OCI-LY1 (cell line): ENCODE measurements at regions not wholly inside any gene's neighbourhood (a gene's known extent, or its start where the extent isn't known, plus 50 kb on each side); places are given as distances from the start of the nearest gene placed in this dataset.

Experiments
- H2AFZ ChIP-seq: fragments of 200-600 bp; sonication (generic), shearing (Covaris generic); 2 replicates; pipeline ENCODE4 v1.6.0; 2014; ENCODE audit warnings: antibody characterized with exemption, mild to moderate bottlenecking, low read length
- H3F3A ChIP-seq: fragments of 200-600 bp; sonication (generic), shearing (Covaris generic); 2 replicates; pipeline ENCODE4 v1.6.0; 2014; ENCODE audit warnings: mild to moderate bottlenecking, antibody characterized with exemption, low read length, moderate library complexity; ENCODE audit not compliant: insufficient read depth
- H3K27ac ChIP-seq: fragments of 200-600 bp; sonication (generic); 2 replicates; pipeline ENCODE4 v1.5.1; 2014; ENCODE audit warnings: low read length, mixed run types, mild to moderate bottlenecking, low read depth; ENCODE audit not compliant: poor library complexity, severe bottlenecking
- H3K27me3 ChIP-seq: fragments of 200-600 bp; sonication (generic); 2 replicates; pipeline ENCODE4 v1.6.0; 2014; ENCODE audit warnings: antibody characterized with exemption, mild to moderate bottlenecking, low read length, moderate library complexity; ENCODE audit not compliant: insufficient read depth
- H3K36me3 ChIP-seq: fragments of 200-600 bp; sonication (generic); 2 replicates; pipeline ENCODE4 v1.6.1; 2014; ENCODE audit warnings: mild to moderate bottlenecking, antibody characterized with exemption, low read length, moderate library complexity, mixed read lengths; ENCODE audit not compliant: insufficient read depth
- H3K4me1 ChIP-seq: fragments of 200-600 bp; sonication (generic); 2 replicates; pipeline ENCODE4 v1.5.1; 2014; ENCODE audit warnings: mild to moderate bottlenecking, low read length, moderate library complexity; ENCODE audit not compliant: insufficient read depth, severe bottlenecking
- H3K4me2 ChIP-seq: fragments of 200-600 bp; sonication (generic), shearing (Covaris generic); 2 replicates; pipeline ENCODE4 v1.6.1; 2014; ENCODE audit warnings: low read length
- H3K4me3 ChIP-seq: fragments of 200-600 bp; sonication (generic); 2 replicates; pipeline ENCODE4 v1.5.1; 2014; ENCODE audit warnings: low read length, low read depth, mild to moderate bottlenecking, mixed read lengths; ENCODE audit not compliant: poor library complexity, severe bottlenecking
- H3K79me2 ChIP-seq: fragments of 200-600 bp; shearing (Covaris generic); 2 replicates; pipeline ENCODE4 v1.6.1; 2016; ENCODE audit warnings: mixed run types, low read length, mixed read lengths; ENCODE audit not compliant: insufficient read depth
- H3K9ac ChIP-seq: fragments of 200-600 bp; sonication (generic), shearing (Covaris generic); 2 replicates; pipeline ENCODE4 v1.6.1; 2014; ENCODE audit warnings: mild to moderate bottlenecking, low read length, mixed read lengths
- H3K9me2 ChIP-seq: fragments of 200-600 bp; sonication (generic), shearing (Covaris generic); 2 replicates; pipeline ENCODE4 v1.6.1; 2014; ENCODE audit warnings: low read depth, mild to moderate bottlenecking, low read length, mixed read lengths
- H3K9me3 ChIP-seq: fragments of 200-600 bp; shearing (Covaris generic); 2 replicates; pipeline ENCODE4 v1.6.1; 2014; ENCODE audit warnings: low read length, mixed read lengths
- H4K20me1 ChIP-seq: fragments of 200-600 bp; sonication (generic), shearing (Covaris generic); 2 replicates; pipeline ENCODE4 v1.6.0; 2016; ENCODE audit warnings: mild to moderate bottlenecking, low read length; ENCODE audit not compliant: insufficient read depth
- EZH2 ChIP-seq: fragments of 200-600 bp; sonication (generic), shearing (Covaris generic); IDR thresholded peaks from 2 replicates; pipeline ENCODE4 v1.8.0; 2017; ENCODE audit warnings: borderline replicate concordance, mixed run types, mild to moderate bottlenecking, antibody characterized with exemption, low read length, moderate library complexity, mixed read lengths
- TF ChIP-seq, protein P1 (sequence below): fragments of 200-600 bp; sonication (generic), shearing (Covaris generic); IDR thresholded peaks from 2 replicates; pipeline ENCODE4 v1.5.1; 2017; ENCODE audit warnings: mild to moderate bottlenecking, antibody characterized with exemption, low read length, moderate library complexity, mixed read lengths

DNA sequence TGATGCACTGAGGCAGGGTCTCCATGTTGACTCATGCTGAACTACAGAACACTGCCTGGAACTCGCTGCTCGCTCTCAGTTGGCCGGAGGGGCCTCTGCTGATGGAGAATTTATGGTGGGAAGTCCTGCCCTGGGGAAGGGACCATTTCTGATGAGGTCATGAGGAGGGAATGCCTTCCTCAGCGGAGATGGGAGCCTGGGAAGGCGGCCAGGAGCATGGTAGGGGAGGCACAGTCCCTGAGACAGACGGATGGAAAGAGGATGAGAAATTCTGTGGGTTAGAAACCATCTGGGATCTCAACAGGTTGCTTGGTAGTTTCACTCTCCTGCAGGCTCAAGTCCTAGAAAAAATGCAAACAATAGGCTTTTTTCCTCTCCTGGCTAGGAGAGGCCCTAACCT, 56.8 kb upstream of the TPM1 start:
- Histone ChIP-seq H2AFZ (no peak overlapping the region), H3K4me3 (no peak overlapping the region), H3K9me3 (no peaks in the 10 kb centered on the region), H3K4me2 (no peak overlapping the region), H3K79me2 (no peaks in the 10 kb centered on the region), H4K20me1 (no peaks in the 10 kb centered on the region), H3K9me2 (no peaks in the 10 kb centered on the region), H3K27ac (no peak overlapping the region), H3K4me1 (no peaks in the 10 kb centered on the region), H3K36me3 (no peaks in the 10 kb centered on the region), H3K9ac (no peak overlapping the region), H3F3A (no peaks in the 10 kb centered on the region), H3K27me3 (no peaks in the 10 kb centered on the region)
- TF ChIP-seq EZH2, result no peak
- TF ChIP-seq, protein P1, sequence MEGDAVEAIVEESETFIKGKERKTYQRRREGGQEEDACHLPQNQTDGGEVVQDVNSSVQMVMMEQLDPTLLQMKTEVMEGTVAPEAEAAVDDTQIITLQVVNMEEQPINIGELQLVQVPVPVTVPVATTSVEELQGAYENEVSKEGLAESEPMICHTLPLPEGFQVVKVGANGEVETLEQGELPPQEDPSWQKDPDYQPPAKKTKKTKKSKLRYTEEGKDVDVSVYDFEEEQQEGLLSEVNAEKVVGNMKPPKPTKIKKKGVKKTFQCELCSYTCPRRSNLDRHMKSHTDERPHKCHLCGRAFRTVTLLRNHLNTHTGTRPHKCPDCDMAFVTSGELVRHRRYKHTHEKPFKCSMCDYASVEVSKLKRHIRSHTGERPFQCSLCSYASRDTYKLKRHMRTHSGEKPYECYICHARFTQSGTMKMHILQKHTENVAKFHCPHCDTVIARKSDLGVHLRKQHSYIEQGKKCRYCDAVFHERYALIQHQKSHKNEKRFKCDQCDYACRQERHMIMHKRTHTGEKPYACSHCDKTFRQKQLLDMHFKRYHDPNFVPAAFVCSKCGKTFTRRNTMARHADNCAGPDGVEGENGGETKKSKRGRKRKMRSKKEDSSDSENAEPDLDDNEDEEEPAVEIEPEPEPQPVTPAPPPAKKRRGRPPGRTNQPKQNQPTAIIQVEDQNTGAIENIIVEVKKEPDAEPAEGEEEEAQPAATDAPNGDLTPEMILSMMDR, result no peak

DNA sequence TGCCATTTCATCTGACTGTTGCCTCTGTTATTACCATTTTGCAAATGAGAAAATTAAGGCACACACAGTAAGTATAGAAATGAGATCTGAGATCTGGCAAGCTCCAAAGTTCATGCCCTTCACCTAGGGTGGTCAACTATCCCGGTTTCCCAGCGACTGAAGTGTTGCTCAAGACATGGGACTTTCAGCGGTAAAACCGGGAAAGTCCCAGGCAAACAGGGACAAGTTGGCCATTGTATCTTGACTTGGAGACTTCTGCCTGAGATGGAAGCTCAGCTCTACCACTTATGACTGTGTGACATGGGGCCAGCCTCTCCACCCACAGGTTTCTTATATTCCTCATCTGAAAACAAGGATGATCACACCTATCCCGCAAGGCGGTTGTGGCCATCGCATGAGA, 55.6 kb upstream of the TPM1 start:
- no peak overlapping the region for H3K4me2 ChIP-seq
- no peaks in the 10 kb centered on the region for H3K4me1 ChIP-seq
- no peaks in the 10 kb centered on the region for H3K9me3 ChIP-seq
- H3K36me3 ChIP-seq, result no peaks in the 10 kb centered on the region
- H4K20me1 ChIP-seq, result no peaks in the 10 kb centered on the region
- no peaks in the 10 kb centered on the region for H3K79me2 ChIP-seq
- no peak for TF ChIP-seq EZH2
- TF ChIP-seq, protein P1, result no peak
- H2AFZ ChIP-seq, result no peak overlapping the region
- no peaks in the 10 kb centered on the region for H3F3A ChIP-seq
- no peaks in the 10 kb centered on the region for H3K9me2 ChIP-seq
- H3K9ac ChIP-seq, result no peak overlapping the region
- no peaks in the 10 kb centered on the region for H3K27me3 ChIP-seq
- no peak overlapping the region for H3K4me3 ChIP-seq
- no peak overlapping the region for H3K27ac ChIP-seq

DNA sequence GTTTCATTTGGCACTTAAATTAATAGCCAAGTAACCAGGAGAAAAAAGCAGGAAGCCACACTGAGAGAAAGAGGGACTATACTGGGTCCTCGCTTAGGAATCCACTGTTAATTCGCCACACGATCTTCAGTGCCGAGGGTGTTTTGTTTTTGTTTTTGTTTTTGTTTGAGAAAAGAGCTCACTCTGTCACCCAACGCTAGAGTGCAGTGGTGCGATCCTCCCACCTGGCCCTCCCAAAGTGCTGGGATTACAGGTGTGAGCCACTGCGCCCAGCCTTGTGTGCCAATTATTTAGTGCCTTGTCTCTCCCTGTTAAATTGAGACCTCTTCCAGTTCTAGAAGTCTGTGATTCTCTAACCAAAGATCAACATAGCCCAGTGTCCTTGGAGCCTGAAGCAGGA, 53.8 kb upstream of the TPM1 start:
- Histone ChIP-seq H3K4me1 (no peaks in the 10 kb centered on the region), H4K20me1 (no peaks in the 10 kb centered on the region), H2AFZ (no peak overlapping the region), H3K9me3 (no peaks in the 10 kb centered on the region), H3F3A (no peaks in the 10 kb centered on the region), H3K27me3 (no peaks in the 10 kb centered on the region), H3K4me3 (no peak overlapping the region), H3K79me2 (no peaks in the 10 kb centered on the region), H3K27ac (no peak overlapping the region), H3K9ac (no peak overlapping the region), H3K9me2 (no peaks in the 10 kb centered on the region), H3K4me2 (no peak overlapping the region), H3K36me3 (no peaks in the 10 kb centered on the region)
- TF ChIP-seq, protein P1, result no peak
- TF ChIP-seq EZH2, result no peak
